Right renal cortex interstitium (tissue), 3 donors: ENCODE measurements at regions not wholly inside any gene's neighbourhood (a gene's known extent, or its start where the extent isn't known, plus 50 kb on each side); places are given as distances from the start of the nearest gene placed in this dataset.

Source experiments
- DNase-seq, 3 donors: peaks; one replicate each; pipeline ENCODE4 v3.0.0-alpha.2; 2013; ENCODE audit warnings: low read depth in 3 of 3, low spot score in 2 of 3

DNA sequence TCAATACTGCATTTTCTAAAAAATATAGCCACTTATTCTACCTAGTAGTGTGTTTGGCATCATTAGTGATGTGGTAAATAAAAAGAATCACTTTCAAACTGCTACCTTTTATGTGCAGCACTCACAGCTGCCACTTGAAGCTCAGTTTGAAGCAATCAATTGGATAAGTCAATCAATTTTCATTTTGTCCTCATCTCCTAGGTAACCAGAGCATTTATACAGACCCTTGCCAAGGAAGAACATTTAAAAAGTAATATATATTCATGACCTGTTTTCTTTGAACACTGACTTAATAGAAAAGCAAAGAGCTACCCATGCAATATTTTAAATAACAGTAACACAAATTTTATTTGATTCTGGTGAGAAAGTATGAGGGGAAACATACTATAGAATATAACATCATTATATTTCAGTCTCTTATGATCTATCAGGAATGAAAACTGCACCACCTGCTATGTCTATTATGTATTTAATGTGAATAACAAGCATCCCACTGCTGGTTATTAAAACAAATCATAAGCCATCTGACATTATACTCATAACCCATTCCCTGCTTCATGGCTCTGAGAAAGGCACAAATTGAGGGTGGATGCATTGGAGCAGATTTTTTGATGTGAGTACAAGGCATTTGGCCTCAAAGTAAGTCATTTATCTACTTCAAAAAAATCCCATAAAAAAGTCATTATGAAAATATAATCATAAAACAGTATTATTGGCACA lies 168.4 kb upstream of the C21orf91 start:
- DNase-seq = no peak

DNA sequence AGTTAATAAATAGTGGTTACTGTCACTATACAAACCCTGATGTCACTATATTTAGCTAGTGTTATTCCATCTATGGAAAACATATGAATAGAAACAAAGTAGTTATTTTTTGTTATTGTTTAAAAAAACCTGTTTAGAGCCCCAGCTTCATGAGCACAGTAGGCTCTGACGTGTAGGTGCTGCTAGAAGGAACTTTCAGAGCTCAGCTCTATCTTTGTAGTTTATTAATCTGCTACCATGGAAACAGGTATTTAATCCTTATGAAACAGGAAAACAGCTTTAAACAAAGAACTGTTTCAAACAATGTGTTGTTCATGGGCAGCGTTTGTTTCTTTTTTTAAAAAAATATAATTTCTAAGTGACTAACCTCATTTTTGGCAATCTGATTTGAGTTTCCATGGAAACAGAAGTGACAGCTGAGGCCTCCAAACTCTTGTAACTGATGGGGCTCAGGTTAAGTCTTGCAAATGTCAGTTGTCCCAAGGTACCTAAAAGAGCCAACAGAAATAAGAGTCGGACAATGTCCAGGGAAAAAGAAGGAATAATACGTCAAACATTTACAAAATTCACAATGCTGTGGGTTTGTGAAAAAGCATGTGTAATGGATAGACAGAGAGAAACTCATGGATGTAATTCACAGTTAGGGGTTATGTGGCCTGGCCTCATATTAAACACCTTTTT lies 162.0 kb upstream of the C21orf91 start:
- DNase-seq = no peak

DNA sequence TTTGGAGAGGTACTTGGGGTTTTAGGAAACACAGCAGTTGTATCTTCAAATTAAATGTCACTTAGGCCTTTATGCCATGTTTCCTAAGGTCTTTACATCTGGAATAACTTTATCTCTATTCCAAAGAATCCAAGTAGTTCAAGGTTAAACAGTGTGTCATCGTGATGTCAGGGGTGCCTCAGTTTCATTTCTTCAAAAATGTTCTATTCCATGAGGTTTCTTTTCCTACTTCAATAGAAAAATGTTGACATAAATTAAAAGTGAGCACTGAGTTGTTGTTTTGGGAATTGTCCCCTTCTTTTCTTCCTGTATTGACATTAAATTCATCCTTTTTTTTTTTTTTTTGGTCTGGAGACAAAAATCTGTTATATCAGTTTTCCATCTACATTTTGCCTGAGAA lies 160.6 kb upstream of the C21orf91 start:
- no peak for DNase-seq

DNA sequence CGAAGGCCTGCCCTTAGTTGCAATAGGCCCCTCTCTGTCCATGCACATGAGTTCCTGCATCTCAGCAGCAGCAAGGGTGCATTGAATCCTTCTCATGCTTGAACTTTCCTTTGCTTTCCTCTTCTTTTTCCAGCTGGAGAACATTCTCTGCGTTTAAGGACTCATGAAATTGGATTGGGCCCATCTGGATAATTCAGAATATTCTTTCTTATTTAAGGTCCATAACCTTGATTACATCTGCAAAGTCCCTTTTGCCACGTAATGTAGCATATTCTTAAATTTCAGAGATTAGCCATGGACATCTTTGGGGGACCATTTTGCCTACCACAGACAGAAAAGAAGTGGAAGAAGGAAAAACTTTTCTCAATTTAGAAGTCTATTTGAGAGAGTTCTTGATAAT lies 159.7 kb upstream of the C21orf91 start:
- DNase-seq = no peak

DNA sequence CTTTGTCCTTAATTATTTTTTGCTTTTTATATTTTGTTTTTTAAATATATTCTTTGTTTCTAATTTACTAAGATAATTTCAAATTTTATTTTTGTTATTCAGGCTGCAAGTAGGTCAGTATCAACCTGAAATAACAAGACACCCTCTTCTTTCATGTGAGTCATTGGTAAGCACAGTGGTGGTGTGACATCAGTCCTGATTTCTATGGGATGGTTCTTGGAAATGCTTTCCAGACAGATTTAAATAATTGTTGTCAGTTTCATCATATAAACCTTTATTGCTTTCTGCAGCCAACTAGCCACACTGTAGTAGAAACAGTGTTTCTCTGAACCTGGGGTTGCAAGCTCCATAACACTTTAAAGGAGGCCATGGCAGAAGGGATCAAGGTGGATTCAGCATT lies 157.5 kb upstream of the C21orf91 start:
- DNase-seq = no peak

DNA sequence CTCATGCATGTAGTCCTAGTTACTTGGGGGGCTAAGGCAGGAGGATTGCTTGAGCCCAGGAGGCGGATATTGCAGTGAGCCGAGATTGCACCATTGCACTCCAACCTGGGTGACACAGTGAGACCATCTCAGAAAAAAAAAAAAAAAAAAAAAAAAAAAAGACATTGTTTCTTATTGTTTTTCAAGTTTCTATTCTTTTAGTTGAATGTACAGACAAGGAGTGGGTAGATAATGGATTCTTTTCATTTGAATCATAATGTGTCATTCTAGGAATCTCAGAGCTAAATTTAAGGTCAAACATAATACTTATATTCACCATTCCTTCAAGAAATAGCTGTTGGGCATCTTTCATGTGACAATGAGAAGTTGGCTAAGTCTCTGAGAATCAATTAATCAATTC lies 157.0 kb upstream of the C21orf91 start:
- DNase-seq = no peak

DNA sequence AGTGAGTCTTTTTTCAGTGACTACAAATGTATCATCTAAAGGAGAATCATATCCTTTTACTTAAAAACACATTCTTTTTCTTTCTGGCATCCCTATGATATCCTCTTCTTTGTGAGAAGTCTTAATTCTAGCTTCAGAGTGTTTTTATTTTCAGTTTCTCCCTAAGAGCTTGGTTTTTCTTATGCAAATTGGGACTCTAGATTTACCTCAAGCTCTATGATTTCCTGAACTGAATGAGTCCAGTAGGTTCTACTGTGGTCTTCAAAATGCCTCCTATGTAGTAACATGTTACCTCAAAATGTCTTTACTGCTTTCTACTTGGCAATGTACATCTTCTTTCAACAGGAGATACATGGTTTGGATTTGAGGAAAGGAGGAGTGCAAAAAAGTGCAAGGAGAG lies 148.2 kb upstream of the C21orf91 start:
- DNase-seq = no peak

DNA sequence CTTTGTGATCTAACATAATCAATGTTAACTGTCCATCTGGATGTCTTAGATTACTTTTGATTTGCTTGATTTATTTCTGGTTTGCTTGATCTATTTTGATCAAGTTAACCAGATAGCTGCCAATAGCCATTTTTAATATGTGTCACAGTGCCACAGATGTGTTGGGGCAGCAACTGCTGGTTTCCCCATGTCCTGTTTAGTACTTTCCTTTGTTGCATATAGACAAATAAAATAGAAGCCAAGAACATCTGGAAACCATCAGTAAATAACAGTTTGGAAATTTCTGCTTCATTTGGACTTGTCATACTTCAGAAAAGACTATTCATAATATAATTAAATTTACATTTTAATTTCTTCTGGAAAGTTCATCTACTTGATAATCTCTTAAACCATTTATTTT lies 145.6 kb upstream of the C21orf91 start:
- DNase-seq = no peak

DNA sequence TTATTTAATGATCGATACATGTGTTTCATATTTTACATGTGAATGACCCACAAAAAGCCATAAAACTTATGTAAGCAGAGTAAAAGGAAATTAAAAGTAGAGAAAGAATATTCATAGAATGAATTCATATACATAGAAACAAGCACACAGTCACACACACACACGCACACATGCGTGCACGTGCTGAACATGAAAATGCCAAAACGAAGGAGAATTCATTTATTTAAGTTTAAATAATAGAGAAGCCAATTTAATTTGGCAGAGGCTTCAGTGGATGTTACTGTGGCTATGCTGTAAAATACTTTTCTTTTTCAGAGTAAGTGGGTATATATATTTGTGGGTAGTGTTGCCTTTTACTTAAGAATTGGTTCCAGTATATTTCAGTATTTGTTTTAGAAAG lies 145.0 kb upstream of the C21orf91 start:
- DNase-seq = no peak

DNA sequence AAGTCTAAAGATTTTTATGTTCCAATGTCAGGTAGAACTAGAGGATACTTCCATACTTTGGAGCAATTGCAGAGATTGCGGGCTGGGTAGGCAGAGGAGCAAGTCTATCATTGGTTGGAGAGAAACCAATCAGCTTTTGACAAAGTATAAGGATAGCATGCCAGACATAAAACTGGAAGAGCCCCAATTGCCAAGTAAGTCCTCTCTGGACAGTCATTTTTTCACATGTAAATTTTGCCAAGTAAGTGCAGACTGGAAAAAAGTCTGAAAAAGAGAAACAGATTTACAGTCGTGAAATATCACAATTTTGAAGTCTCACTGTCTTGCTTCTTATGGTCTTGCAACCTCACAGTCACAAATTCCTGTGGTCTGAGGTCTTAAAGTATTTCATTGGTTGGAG lies 131.4 kb upstream of the C21orf91 start:
- no peak for DNase-seq

DNA sequence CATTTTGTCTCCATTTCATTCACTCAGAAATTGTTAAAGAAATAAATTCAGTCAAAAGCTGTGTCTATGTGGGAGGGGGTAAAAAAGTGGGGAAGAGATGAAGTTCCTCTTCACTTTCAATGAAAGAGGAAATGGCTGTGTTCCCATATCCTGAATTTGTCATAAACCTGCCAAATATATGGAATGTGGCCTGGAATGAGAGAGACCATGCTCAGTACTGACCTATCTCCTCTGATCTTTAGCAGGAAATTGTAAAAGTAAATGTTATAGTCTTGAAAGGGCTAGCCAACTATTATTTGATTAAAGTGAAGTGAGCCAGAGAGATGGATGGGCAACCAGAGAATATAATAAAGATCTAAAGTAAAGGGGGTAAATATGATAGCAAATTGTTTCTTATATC lies 130.3 kb upstream of the C21orf91 start:
- peak in 2 of 3 donors; percentile 13 to 16 for DNase-seq

DNA sequence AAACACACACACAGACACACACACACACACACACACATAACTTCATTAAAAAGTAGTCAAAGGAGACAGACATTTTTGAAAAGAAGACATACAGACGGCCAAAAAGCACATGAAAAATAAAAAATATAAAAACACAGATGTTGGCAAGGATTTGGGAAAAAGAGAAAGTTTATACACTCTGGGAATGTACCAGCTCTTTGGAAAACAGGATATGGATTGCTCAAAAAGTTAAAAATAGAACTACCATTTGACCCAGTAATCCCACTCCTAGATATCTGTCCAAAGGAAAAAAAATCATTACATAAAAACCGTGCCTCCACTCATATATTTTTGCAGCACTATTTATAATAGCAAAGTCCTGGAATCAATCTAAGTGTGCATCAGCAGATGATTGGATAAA lies 128.4 kb upstream of the C21orf91 start:
- DNase-seq = no peak

DNA sequence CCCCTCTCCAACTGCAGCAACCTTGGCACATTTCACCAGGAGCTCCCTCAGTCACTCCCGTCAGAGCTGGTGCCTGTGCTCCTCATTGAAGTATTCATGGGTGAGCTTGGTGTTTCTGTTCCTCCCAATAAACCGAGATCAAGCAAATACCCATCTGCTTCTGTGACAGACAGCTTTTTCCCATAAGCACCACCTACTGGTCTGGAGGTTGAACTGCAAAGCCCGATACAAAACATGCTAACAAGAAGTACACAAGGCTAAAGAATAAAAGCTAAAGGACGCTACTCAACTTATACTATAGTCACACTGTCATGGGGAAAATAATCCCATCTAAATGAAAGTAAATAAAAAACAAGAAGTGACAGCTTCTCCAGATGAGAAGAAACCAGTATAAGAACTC lies 111.9 kb upstream of the C21orf91 start:
- no peak for DNase-seq

DNA sequence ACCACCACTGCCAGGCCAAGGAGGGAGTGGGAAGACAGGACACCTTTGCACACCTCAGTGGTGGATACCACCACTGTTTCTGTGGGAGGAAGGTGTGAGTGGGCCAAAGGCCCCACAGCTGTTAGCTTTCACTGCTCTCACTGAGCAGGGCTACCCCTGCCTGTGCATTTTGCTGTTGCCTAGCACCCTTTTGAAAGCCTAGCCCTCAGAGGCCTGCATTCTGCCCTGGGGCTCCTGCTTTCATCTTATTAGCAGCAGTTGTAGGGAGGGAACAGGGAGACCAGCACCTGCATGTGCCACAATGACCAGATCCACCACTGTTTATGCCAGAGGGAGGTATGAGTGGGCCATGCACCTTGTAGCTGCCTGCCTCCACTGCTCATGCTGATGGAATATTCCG lies 110.9 kb upstream of the C21orf91 start:
- no peak for DNase-seq

DNA sequence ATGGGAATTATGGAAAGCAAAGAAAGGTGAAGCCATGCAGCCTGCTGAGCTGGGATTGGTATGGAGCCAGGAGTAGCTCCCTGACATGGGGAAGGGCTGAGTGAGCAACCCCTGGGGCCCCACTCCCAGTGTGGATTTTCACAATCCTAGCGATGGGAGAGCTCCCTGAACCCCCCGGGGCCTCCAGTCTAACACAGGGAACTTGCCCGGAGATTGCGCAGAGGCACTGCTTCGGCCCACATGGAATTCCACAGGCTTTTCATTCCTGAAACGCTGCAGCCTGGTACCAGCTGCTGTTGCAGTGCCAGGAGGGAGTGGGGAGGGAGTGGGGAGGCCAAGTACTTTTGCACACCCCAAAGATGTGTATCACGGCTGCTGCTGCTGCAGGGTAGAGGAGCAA lies 110.4 kb upstream of the C21orf91 start:
- no peak for DNase-seq

DNA sequence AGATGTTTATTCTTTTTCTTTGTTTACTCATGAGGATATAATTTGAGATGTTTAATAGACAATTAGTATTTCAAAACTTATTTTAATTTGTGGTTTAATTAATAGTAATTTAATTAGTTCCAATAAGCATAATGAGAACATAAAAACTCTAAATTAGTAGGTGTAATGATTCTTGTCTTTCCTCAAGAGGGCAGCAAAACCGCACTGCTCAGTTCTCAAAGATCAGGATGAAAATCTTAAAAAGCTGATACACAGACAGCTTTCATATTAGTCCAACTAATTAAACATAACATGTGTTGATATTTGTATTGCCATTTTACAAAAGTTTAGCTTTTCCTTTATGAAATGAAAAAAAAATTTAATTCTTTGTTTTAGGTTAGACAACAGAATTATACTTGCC lies 106.7 kb upstream of the C21orf91 start:
- no peak for DNase-seq

DNA sequence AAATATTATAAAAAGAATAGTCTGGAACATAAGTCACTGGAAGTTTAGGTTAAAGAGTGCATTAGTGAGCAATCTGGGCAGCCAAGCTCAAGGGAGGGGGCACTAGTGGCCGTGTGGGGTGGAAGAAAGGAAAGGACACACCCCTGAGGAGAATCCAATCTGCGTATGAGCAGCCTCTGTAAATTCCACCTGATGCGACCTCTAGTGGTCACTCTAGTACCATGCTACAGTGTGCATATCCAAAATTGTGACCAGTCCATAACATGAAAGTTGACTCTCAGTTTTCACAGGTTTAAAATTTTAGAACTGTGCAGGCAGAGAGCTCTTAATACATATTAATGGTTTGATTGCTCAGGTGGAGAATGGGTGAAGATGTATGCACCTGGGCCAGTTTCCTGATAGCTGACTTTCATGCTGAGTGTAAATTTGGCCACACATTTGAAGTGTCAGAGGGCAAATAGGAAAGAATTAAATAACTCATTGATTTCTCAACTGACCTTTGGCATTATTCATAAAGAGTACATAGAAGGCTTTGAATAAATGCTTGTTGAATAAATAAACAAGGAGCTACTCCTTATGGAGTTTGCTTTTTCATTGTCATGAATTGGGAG lies 105.9 kb upstream of the C21orf91 start:
- DNase-seq = no peak

DNA sequence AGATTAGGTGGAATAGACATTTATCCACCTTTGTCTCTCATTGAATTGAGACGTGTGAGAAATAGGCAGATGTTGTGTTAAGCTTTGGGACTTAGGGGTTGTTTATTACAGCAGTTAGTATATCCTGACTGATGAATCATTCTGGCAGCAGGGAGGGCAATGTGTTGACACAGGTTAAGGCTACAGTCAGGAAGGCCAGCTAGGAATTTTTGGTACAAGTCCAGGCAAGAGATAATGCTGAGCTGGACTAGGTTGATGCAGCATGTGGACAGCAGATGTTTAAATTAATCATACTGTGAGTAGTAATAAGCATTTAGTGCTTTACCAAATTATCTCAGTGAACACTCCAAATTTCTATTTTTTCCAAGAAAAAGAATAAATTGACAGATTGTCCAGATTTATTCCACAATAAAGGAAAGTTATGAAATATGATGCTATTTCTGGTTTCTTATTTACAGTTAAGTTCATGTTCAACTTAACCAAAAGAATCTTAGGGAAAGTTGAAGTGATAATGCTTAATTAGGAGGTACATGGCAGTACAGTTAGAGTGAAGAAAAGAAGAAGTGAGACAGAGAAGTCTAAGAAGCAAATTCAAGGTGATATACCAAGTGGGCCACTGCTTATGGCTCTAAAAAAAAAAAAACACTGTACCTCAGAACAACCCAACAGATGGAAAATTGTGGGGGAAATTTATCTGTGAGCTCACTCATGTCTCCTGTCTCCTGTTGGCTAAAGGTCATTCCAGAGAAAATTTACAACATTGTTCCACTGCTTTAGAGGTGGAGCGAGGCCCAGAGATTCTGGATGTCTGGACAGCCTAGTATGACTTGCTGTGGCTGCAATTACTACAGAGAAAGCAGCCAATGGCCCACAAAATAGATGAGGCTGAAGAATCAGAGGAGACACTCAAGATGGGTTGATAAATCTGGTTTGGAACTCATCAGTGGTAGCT lies 102.7 kb upstream of the C21orf91 start:
- DNase-seq = no peak

DNA sequence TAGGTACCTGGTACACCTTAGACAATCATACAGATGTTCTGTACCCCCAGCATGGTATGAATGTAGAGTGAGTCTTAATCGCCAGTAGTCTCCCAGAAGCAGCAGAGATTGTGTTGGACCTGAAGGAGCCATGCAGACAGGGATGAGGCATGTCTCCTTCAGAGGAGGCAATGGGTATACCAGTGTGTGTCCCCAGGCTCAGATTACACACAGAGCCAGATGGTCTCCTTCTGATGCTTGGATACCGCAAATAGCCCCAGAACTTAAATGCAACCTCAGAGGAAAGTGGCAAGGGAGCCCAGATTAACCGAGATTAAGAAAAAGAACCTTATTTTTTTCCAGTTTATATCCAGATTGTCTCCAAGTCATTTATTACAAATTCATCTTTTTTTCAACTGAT lies 96.8 kb upstream of the C21orf91 start:
- DNase-seq = no peak

DNA sequence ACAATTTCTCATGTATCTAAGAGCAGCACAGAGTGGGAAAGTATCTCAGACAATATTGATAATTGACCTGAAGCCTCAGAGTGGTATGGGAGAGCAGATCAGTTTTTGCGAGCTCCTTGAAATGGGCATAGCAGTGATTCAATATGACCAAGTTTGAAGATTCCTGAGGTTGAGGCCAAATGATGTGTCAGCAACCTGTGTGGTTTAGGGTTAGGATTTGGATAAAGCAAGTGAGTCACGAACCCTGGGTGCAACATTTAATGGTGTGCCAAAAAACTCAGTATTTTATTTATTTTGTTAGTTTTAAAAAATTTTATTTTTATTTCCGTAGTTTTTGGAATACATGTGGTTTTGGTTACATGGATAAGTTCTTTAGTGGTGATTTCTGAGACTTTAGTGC lies 92.5 kb upstream of the C21orf91 start:
- no peak for DNase-seq
